ENCODE measurements at regions not wholly inside any gene's neighbourhood (a gene's known extent, or its start where the extent isn't known, plus 50 kb on each side); places are given as distances from the start of the nearest gene placed in this dataset.

DNA sequence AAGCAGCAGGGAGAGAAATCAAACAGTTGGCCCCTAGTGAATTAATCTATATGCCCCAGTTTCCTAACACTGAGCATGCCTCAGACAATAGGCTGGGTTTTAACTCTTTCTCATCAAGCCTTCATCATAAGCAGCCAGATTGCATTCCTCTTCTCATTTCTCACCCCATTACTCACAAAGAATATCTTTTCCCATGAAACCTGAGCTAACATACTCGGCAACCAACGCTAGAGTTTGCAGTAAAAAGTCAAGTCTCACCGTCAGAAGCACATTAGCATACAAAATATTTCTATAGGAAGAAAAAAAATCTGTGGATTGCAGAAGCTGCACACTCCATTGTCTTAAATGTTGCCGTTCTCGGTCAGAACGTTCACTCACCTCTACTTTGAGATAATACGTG is 429.9 kb upstream of the ARID1B start:
- no peak for DNase-seq

DNA sequence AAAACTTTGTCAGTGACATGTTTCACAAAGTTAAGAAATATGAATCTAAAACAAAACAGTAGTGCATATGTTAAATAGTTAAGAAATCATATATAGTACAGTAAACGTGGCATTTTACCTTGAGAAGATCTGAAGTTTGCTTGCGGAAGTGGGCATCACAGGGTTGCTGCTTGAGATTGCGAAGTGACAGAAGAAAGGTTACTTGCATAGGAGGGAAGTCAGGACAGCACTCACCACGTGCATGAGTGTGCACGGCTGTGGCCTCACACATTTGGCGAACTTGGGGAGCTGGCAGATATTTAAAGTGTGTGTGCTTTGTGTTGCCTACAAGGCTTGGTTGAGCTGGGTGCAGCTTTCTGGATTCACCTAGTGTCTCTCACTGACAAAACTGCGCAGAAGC is 431.5 kb upstream of the ARID1B start:
- no peak for DNase-seq

DNA sequence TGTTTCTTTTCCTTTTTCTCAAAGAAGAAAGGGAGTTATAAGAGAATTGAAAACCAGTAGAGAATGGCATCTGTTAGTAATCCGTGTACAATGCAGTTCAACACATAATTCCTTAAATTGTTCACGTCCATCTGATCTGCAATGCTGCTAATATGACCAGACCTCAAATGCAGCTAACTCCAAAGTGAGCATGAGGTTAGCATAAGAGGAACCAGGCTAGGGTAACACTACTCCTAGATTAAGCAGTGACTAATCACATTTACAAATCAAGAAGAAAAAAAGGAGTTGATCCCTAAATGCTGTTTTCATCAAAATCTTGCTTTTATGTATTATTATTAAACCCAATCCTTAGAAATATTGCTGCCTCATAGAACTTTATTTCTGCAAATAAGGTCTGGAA is 432.7 kb upstream of the ARID1B start:
- no peak for DNase-seq

GRCh38 chr6:156337801-156338200 is 439.4 kb upstream of the ARID1B start:
- no peak for DNase-seq

DNA sequence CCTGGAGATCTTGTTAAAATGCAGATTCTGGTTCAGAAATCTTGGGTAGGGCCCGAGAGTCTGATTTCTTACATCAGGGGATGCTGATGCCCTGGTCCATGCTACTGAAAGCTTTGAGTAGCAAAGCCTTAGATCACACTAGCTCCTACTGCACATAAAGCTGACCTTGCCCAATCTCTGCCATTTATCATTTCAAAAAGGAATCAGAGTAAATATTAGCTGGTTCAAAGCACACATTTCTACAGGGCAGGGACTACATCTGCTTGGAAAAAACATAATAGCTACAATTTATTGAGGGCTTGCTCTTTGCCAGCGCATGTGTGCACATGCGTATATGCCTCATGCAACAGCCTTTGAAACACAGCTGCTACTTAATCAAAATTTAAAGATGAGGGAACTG is 440.4 kb upstream of the ARID1B start:
- peak; percentile 45 for DNase-seq

- DNase-seq, result peak; percentile 73
These were observed 441.1 kb upstream of the ARID1B start for GRCh38 chr6:156336089-156336488.

GRCh38 chr6:156334966-156335365 is 442.2 kb upstream of the ARID1B start:
- no peak for DNase-seq

GRCh38 chr6:156319707-156320106 is 457.5 kb upstream of the ARID1B start:
- no peak for DNase-seq

DNA sequence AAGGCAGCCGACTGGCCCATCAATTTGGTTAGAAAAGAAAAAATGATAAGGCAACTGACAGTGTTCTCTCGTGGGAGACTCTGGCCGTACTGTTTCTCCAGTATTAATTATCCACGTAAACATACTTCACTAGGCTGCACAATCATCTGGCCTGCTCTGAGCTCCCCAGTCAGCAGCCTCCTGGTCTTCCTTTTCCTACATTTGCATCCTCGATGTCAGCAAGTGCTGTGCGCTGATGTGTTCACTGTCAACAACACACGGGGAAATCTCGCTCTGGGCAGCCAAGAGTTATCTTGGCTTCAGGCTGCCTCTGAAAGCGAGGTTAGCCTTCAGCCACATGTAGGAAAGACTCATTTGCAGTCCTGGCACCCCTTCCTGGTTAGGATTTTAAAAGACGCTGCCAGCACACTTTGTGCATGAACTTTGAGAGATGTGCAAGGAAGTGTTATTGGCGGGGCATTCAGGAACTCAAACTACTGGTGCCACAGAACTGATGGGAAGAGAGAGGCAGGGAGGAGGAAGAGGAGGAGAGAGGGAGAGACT is 460.5 kb upstream of the ARID1B start:
- no peak for DNase-seq

DNA sequence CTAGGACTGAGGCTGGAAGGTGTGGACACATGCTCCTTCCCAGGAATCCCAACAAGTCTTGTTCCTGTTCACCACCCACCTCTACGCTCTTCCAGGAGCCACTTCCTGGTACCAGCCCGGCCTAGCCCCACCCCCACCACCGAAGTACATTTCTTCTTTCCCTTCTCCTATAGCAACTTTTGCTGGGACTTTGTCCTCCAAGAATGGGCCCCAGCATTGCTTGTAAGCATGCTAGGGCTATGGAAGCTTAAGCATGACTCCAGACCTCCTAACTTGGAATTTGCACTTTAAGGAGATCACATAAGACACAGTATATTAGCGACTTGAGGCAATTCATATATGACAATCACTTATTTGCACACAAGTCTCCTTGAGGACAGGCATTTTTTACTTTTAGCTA is 462.0 kb upstream of the ARID1B start:
- no peak for DNase-seq

GRCh38 chr6:156313037-156313436 is 464.1 kb upstream of the ARID1B start:
- DNase-seq, result no peak

DNA sequence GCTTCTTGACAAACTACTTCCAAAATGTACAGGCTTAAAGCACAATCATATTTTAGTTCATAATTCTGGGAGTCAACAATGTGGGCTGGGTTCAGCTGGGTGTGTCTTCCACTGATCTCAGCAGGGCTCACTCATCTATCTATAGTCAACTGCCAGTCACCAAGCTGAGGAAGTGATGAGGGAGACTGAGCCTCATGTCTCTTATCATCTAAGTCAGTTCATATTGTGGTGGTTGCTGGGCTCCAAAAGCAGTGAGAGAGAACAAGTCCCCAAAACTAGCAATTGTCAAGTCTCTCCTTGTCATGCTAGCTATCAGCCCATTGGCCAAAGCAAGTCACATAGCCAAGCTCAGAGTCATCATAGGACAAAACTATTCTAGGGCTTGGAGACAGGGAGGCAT is 465.9 kb upstream of the ARID1B start:
- DNase-seq, result no peak

DNA sequence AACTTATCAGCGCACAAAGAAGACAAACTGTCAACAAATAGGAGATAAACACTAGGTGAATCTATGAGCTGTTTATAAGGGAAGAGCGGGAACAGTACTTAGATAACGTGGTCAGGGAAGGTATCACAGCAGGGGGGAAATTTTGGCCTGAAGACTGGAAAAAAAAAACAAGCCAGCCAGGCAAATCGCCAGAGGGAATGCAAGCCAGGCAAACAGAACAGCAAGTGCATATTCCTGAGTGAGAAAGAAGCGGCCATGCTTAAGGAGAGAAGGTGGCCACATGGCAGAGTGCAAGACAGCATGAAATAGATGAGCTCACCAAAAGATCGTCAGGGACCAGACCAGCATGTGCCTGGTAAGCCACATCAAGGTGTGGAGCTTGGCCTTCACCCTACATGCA is 466.5 kb upstream of the ARID1B start:
- peak; percentile 41 for DNase-seq

GRCh38 chr6:156309017-156309416 is 468.2 kb upstream of the ARID1B start:
- DNase-seq, result no peak

- DNase-seq, result no peak
These were observed 468.6 kb upstream of the ARID1B start for GRCh38 chr6:156308604-156309003.

- DNase-seq, result no peak
These were observed 470.6 kb upstream of the ARID1B start for GRCh38 chr6:156306531-156306930.

DNA sequence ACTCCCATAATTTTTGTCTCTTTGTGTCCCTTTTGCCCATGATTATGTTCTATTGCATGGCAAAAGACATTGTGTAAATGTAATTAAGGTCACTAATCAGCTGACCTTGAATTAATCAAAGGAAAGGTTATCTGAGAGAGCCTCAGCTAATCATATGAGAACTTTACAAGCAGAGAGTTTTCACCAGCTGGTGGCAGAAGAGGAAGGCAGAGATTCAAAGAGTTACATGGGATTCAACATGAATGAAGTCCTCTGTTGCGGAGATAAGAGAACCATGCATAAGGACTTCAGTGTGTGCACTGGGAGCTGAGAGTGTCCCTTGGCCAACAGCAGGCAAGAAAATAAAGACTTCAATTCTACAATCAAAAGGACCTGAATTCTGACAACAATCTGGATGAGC is 494.1 kb upstream of the ARID1B start:
- DNase-seq, result peak; percentile 72

- no peak for DNase-seq
These were observed 495.1 kb upstream of the ARID1B start for GRCh38 chr6:156282087-156282486.

GRCh38 chr6:156281266-156281665 is 495.9 kb upstream of the ARID1B start:
- no peak for DNase-seq

DNA sequence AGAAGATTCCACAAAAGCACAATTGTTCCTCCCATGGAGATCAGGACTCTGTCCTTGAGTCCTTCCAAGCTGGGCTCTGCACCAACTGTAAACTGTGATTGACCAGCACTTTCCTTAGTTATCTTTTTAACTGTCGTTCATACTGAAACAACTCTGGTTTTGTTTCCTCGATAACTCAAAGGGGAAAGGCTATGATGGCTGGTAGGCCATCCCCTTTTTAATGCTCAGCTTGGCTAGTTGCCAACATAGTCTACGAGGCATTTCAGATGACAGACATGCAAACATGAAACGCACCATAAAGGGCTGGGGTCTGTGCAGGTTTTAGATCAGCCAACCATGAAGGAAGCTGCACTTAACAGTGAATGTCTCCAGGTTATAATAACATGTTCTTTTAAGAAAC is 497.1 kb upstream of the ARID1B start:
- DNase-seq, result peak; percentile 94

- DNase-seq, result peak; percentile 86
These were observed 497.8 kb upstream of the ARID1B start for GRCh38 chr6:156279261-156279969.

- no peak for DNase-seq
These were observed 504.0 kb upstream of the ARID1B start for GRCh38 chr6:156273065-156273711.

GRCh38 chr6:156269751-156270369 is 507.3 kb upstream of the ARID1B start:
- no peak for DNase-seq

DNA sequence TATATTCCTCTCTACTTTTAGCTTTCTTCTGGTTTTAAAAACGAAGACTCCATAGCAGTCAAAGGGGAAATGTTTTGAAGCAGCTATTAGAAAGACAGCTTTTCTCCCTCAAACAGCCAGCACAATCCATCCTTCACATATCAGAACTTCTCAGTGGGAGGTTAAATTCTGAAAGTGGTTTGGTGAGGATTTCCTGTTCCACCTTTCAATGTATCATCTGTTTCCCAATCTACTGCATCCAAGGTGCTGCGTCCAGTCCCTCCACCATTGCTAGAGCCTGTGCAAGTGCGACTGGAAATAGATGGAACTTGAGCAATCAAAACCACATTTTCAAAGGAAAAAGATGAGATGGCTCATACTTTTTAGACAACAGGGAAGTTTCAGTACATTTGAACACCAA is 508.3 kb upstream of the ARID1B start:
- DNase-seq, result no peak

All from NCI-H146 (cell line).